HFF-Myc (cell line): ENCODE measurements at regions not wholly inside any gene's neighbourhood (a gene's known extent, or its start where the extent isn't known, plus 50 kb on each side); places are given as distances from the start of the nearest gene placed in this dataset.

Experiments
- DNase-seq: peaks from one replicate; pipeline ENCODE4 v3.0.0-alpha.2; 2011; ENCODE audit warnings: low read depth; ENCODE audit errors: extremely low read depth
- H3K4me3 ChIP-seq: replicated peaks from 2 replicates; pipeline ENCODE4 v1.5.1; 2011; ENCODE audit warnings: low read depth, mild to moderate bottlenecking, control low read depth, low read length
- CTCF ChIP-seq: IDR thresholded peaks from 2 replicates; pipeline ENCODE4 v1.5.1; 2012; ENCODE audit warnings: mild to moderate bottlenecking, low read depth, low read length, control low read depth; ENCODE audit errors: missing control alignments

- H3K4me3 ChIP-seq = no peak overlapping the region
- TF ChIP-seq CTCF = no peak
- DNase-seq = no peak
Measured at GRCh38 chr12:118821386-118821925, 159.9 kb upstream of the SRRM4 start.

- no peak for TF ChIP-seq CTCF
- no peak overlapping the region for H3K4me3 ChIP-seq
- no peak for DNase-seq
Measured at GRCh38 chr12:118822512-118822911, 158.8 kb upstream of the SRRM4 start.

- no peak overlapping the region for H3K4me3 ChIP-seq
- TF ChIP-seq CTCF = no peak
- DNase-seq = no peak
Measured at GRCh38 chr12:118827047-118827446, 154.3 kb upstream of the SRRM4 start.

- TF ChIP-seq CTCF = no peak
- DNase-seq = no peak
- no peak overlapping the region for H3K4me3 ChIP-seq
Measured at GRCh38 chr12:118827606-118828005, 153.7 kb upstream of the SRRM4 start.

GRCh38 chr12:118830296-118830695 lies 151.0 kb upstream of the SRRM4 start:
- no peak for TF ChIP-seq CTCF
- DNase-seq = no peak
- H3K4me3 ChIP-seq = no peak overlapping the region

GRCh38 chr12:118835926-118836325 lies 145.4 kb upstream of the SRRM4 start:
- H3K4me3 ChIP-seq = no peak overlapping the region
- no peak for TF ChIP-seq CTCF
- no peak for DNase-seq

GRCh38 chr12:118840399-118840798 lies 140.9 kb upstream of the SRRM4 start:
- H3K4me3 ChIP-seq = no peak overlapping the region
- DNase-seq = no peak
- no peak for TF ChIP-seq CTCF
